ENCODE measurements at regions not wholly inside any gene's neighbourhood (a gene's known extent, or its start where the extent isn't known, plus 50 kb on each side); places are given as distances from the start of the nearest gene placed in this dataset.

GRCh38 chr3:42019144-42019952 is 57.4 kb upstream of the ULK4 start:
- TF ChIP-seq CTCF (IDR thresholded peaks at IDR 0.05; ENCODE audit: poor library complexity) (no peak), EZH2 (IDR thresholded peaks at IDR 0.05; ENCODE audit: borderline replicate concordance) (no peak), EZH2phosphoT487 (IDR thresholded peaks at IDR 0.05; ENCODE audit: low read depth, severe bottlenecking, unreplicated experiment) (no peak)

All from hepatocyte (in vitro differentiated cells).